Esophagus squamous epithelium (tissue), 4 donors: ENCODE measurements at regions not wholly inside any gene's neighbourhood (a gene's known extent, or its start where the extent isn't known, plus 50 kb on each side); places are given as distances from the start of the nearest gene placed in this dataset.

ENCODE experiments used
- CTCF ChIP-seq, 6 experiments: fragments of 450-650 bp in 4 of 6; fragments of 200-600 bp in 2 of 6; sonication (generic) in 2 of 6; IDR thresholded peaks; one replicate each; pipeline ENCODE4 v1.5.1; 2016 to 2019; ENCODE audit warnings: antibody characterized with exemption in 6 of 6, mild to moderate bottlenecking in 4 of 6, moderate library complexity in 4 of 6
- POLR2A ChIP-seq, 4 donors: fragments of 450-650 bp; IDR thresholded peaks; one replicate each; pipeline ENCODE4 v1.6.1; 2017; ENCODE audit warnings: antibody characterized with exemption in 4 of 4, mild to moderate bottlenecking in 4 of 4, moderate library complexity in 3 of 4

- TF ChIP-seq CTCF (IDR thresholded peaks at IDR 0.05), result no peak
- no peak for TF ChIP-seq POLR2A (IDR thresholded peaks at IDR 0.05)
Observed at GRCh38 chr13:71382285-71382684, 484.7 kb downstream of the DACH1 start.
